Neural progenitor cell (in vitro differentiated cells): ENCODE measurements at regions not wholly inside any gene's neighbourhood (a gene's known extent, or its start where the extent isn't known, plus 50 kb on each side); places are given as distances from the start of the nearest gene placed in this dataset.
"Not testable (repeated sequence)": the region's sequence is repeated elsewhere in the genome, so short reads cannot be mapped to it uniquely, and the experiment has no call there.

Experiments used
- DNase-seq: peaks from one replicate; pipeline ENCODE4 v3.0.0-alpha.2; 2016; ENCODE audit warnings: low spot score
- H2AFZ ChIP-seq: fragments of 200-600 bp; sonication (generic); replicated peaks from 2 replicates; pipeline ENCODE4 v1.6.1; 2016; ENCODE audit warnings: antibody characterized with exemption
- H3F3A ChIP-seq: fragments of 200-600 bp; sonication (generic); 2 replicates; pipeline ENCODE4 v1.6.1; 2016; ENCODE audit warnings: antibody characterized with exemption, low read depth
- H3K27ac ChIP-seq: fragments of 200-600 bp; sonication (generic); 2 replicates; pipeline ENCODE4 v1.5.1; 2016; ENCODE audit warnings: mild to moderate bottlenecking
- H3K27me3 ChIP-seq: fragments of 200-600 bp; sonication (generic); 2 replicates; pipeline ENCODE4 v1.6.1; 2016; ENCODE audit warnings: mild to moderate bottlenecking, moderate library complexity
- H3K36me3 ChIP-seq: fragments of 200-600 bp; sonication (generic); 2 replicates; pipeline ENCODE4 v1.5.1; 2016
- H3K4me1 ChIP-seq: fragments of 200-600 bp; sonication (generic); 2 replicates; pipeline ENCODE4 v1.6.1; 2016; ENCODE audit warnings: mixed run types
- H3K4me2 ChIP-seq: fragments of 200-600 bp; sonication (generic); 2 replicates; pipeline ENCODE4 v1.6.1; 2016
- H3K4me3 ChIP-seq: fragments of 200-600 bp; sonication (generic); 2 replicates; pipeline ENCODE4 v1.5.1; 2016
- H3K79me2 ChIP-seq: fragments of 200-600 bp; sonication (generic); 2 replicates; pipeline ENCODE4 v1.6.1; 2016; ENCODE audit warnings: low read depth
- H3K9ac ChIP-seq: fragments of 200-600 bp; sonication (generic); 2 replicates; pipeline ENCODE4 v1.6.1; 2016
- H3K9me3 ChIP-seq: fragments of 200-600 bp; sonication (generic); 2 replicates; pipeline ENCODE4 v1.5.1; 2016; ENCODE audit warnings: low read depth
- H4K20me1 ChIP-seq: fragments of 200-600 bp; sonication (generic); 2 replicates; pipeline ENCODE4 v1.6.1; 2016; ENCODE audit warnings: low read depth
- H3K27ac Mint-ChIP-seq: 3 replicates; pipeline ENCODE4 v1.8.0; 2021; ENCODE audit warnings: mixed read lengths
- H3K27me3 Mint-ChIP-seq: 2 replicates; pipeline ENCODE4 v1.8.0; 2022; ENCODE audit warnings: low read depth, mild to moderate bottlenecking, inconsistent platforms, moderate library complexity, mixed read lengths; ENCODE audit not compliant: insufficient read depth
- H3K36me3 Mint-ChIP-seq: 3 replicates; pipeline ENCODE4 v1.8.0; 2021; ENCODE audit warnings: mixed read lengths
- H3K4me1 Mint-ChIP-seq: 3 replicates; pipeline ENCODE4 v1.8.0; 2021; ENCODE audit warnings: mixed read lengths
- H3K4me3 Mint-ChIP-seq: 3 replicates; pipeline ENCODE4 v1.8.0; 2021; ENCODE audit warnings: mild to moderate bottlenecking, moderate library complexity, mixed read lengths
- H3K9me3 Mint-ChIP-seq: 3 replicates; pipeline ENCODE4 v1.8.0; 2020; ENCODE audit warnings: mixed read lengths
- EZH2 ChIP-seq: fragments of 200-600 bp; sonication (generic); IDR thresholded peaks from 2 replicates; pipeline ENCODE4 v1.6.1; 2017; ENCODE audit warnings: antibody characterized with exemption, mild to moderate bottlenecking, moderate library complexity
- EZH2phosphoT487 ChIP-seq: fragments of 200-600 bp; sonication (generic); IDR thresholded peaks from 2 replicates; pipeline ENCODE4 v1.6.1; 2017; ENCODE audit warnings: antibody characterized with exemption
- TF ChIP-seq, protein P1 (sequence below): fragments of 200-600 bp; sonication (generic); IDR thresholded peaks from 2 replicates; pipeline ENCODE4 v1.5.1; 2017; ENCODE audit warnings: antibody characterized with exemption, mild to moderate bottlenecking

DNA sequence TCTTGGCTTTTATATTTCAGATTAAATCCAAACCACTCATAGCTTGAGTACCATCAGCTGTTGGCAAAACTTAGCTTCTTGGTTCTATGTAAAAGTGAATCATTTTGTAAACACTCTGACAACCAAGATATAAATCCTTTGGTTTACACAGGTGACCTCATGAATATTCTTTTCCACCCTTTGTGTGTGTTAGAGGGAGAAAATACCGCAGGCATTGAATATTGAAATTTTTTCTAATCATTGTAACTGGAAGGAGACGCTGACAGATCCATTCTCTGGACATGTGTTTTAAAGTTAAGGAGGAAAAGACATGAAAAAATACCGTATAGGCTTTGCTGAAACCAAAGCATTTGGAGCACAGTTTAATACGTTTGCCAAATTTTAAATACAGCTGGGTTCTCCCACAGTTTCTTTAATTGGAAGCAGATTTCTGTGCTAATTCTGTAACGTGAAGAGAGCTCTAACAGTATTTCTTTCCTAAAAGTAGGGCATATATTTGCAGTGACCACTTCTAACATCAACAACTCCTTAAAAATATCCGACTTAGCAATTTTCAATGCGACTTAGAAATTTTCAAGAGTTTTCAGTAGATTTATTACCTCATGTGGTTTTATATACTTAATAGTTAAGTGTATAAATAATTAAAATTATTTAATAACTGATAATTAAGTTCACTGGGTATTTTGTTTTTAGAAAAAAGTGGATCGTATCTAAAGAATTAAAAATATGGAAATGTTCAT lies 388.2 kb downstream of the USP25 start:
- Histone ChIP-seq H3K27ac (no peak overlapping the region), H3K36me3 (no peaks in the 10 kb centered on the region), H3K9ac (no peak overlapping the region), H3K27me3 (no peaks in the 10 kb centered on the region), H3K4me2 (no peak overlapping the region), H3F3A (no peaks in the 10 kb centered on the region), H3K79me2 (no peaks in the 10 kb centered on the region), H3K4me3 (no peak overlapping the region), H3K4me1 (no peaks in the 10 kb centered on the region), H3K9me3 (no peaks in the 10 kb centered on the region), H4K20me1 (no peaks in the 10 kb centered on the region), H2AFZ (no peak overlapping the region)
- Mint-ChIP-seq H3K4me1 (peaks cover 4% of the 10 kb centered on the region), H3K27me3 (no peaks in the 10 kb centered on the region), H3K4me3 (no peak overlapping the region), H3K9me3 (peaks cover 18% of the 10 kb centered on the region), H3K36me3 (no peaks in the 10 kb centered on the region), H3K27ac (peak overlapping the region; percentile 6)
- no peak for DNase-seq
- TF ChIP-seq EZH2phosphoT487 (no peak), EZH2 (no peak)
- TF ChIP-seq, protein P1, sequence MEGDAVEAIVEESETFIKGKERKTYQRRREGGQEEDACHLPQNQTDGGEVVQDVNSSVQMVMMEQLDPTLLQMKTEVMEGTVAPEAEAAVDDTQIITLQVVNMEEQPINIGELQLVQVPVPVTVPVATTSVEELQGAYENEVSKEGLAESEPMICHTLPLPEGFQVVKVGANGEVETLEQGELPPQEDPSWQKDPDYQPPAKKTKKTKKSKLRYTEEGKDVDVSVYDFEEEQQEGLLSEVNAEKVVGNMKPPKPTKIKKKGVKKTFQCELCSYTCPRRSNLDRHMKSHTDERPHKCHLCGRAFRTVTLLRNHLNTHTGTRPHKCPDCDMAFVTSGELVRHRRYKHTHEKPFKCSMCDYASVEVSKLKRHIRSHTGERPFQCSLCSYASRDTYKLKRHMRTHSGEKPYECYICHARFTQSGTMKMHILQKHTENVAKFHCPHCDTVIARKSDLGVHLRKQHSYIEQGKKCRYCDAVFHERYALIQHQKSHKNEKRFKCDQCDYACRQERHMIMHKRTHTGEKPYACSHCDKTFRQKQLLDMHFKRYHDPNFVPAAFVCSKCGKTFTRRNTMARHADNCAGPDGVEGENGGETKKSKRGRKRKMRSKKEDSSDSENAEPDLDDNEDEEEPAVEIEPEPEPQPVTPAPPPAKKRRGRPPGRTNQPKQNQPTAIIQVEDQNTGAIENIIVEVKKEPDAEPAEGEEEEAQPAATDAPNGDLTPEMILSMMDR = no peak

DNA sequence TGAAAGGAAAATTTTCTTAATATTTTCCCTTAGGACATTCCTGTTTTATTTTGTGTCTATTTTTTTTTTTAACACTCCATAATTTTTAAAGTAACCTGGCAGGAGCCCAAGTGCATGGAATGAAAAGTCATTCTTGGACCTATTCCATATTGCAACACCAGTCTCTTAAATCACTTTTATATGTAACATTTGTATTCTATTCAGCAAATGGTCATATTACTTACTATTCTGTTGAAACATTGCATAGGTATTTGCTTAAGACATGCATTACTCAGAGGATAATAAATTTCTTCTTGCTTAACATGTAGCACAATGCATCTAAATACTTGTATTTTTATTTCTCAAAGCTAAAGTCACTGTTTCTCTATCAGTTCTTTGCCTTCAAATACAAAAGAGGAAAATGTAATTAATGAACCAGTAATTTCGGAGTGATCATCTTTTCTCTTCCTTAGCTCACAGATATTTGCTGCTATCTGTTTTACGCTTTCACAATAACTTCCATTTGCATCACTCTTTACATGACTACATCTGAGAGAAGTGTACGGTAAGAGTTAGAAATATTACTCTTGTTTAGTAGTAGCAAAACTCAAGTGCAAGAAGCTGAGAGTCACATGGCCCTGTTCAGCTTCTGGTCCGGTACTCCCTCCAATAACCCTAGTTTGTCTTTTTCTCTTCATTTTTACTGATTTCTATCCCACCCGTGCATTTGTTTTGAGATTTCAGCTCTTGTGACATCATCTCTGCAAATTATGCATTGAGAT lies 394.8 kb downstream of the USP25 start:
- H3K36me3 ChIP-seq = no peaks in the 10 kb centered on the region
- H3K4me1 ChIP-seq = no peaks in the 10 kb centered on the region
- H3K27ac ChIP-seq = no peak overlapping the region
- Mint-ChIP-seq H3K4me3 (no peak overlapping the region), H3K36me3 (no peaks in the 10 kb centered on the region), H3K4me1 (no peaks in the 10 kb centered on the region), H3K27ac (no peak overlapping the region), H3K9me3 (peaks cover 2% of the 10 kb centered on the region), H3K27me3 (no peaks in the 10 kb centered on the region)
- no peak overlapping the region for H3K9ac ChIP-seq
- H3K9me3 ChIP-seq = no peaks in the 10 kb centered on the region
- H3K4me3 ChIP-seq = no peak overlapping the region
- no peaks in the 10 kb centered on the region for H3F3A ChIP-seq
- no peaks in the 10 kb centered on the region for H3K79me2 ChIP-seq
- no peak for TF ChIP-seq EZH2
- TF ChIP-seq, protein P1 = no peak
- no peak for TF ChIP-seq EZH2phosphoT487
- no peak for DNase-seq
- no peaks in the 10 kb centered on the region for H3K27me3 ChIP-seq
- H2AFZ ChIP-seq = no peak overlapping the region
- no peak overlapping the region for H3K4me2 ChIP-seq
- no peaks in the 10 kb centered on the region for H4K20me1 ChIP-seq

DNA sequence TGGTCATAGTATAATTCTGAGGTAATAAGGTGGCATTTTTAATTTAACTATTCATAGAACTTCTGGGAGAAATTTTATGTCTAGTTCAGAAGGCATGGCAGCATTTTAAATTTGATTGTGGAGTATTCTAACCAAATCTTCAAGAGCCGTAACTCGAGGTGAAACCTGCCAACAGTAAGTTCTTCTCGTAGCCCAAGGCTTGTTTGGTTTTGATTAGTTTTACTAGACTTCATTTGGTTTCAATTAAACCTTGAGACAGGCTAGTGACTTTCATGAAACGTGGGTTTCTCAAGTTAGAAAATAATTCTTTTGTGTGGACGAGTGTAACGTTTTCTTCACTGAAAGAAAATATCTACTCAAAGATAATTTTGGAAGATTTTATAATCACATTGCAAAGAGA lies 395.5 kb downstream of the USP25 start:
- H3K4me1 Mint-ChIP-seq = no peaks in the 10 kb centered on the region
- TF ChIP-seq EZH2 (no peak), EZH2phosphoT487 (no peak)
- TF ChIP-seq, protein P1 = no peak
- Histone ChIP-seq H3K9me3 (no peaks in the 10 kb centered on the region), H3K36me3 (no peaks in the 10 kb centered on the region), H3K4me3 (no peak overlapping the region), H4K20me1 (no peaks in the 10 kb centered on the region), H2AFZ (no peak overlapping the region), H3F3A (no peaks in the 10 kb centered on the region), H3K27ac (no peak overlapping the region), H3K27me3 (no peaks in the 10 kb centered on the region), H3K9ac (no peak overlapping the region), H3K4me1 (no peaks in the 10 kb centered on the region), H3K4me2 (no peak overlapping the region), H3K79me2 (no peaks in the 10 kb centered on the region)
- H3K9me3 Mint-ChIP-seq = peaks cover 9% of the 10 kb centered on the region
- H3K27ac Mint-ChIP-seq = no peak overlapping the region
- no peak overlapping the region for H3K4me3 Mint-ChIP-seq
- H3K36me3 Mint-ChIP-seq = no peaks in the 10 kb centered on the region
- no peak for DNase-seq
- H3K27me3 Mint-ChIP-seq = no peaks in the 10 kb centered on the region

DNA sequence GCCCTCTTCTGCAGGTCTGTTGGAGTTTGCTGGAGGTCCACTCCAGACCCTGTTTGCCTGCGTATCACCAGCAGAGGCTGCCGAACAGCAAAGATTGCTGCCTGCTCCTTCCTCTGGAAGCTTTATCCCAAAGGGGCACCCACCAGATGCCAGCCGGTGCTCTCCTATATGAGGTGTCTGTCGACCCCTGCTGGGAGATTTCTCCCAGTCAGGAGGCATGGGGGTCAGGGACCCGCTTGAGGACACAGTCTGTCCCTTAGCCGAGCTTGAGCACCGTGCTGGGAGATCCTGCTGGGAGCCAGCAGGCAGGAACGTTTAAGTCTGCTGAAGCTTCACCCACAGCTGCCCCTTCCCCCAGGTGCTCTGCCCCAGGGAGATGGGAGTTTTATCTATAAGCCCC lies 402.7 kb downstream of the USP25 start:
- H3K9ac ChIP-seq, H3K27ac Mint-ChIP-seq: not testable (repeated sequence)

More for the DNA sequence above, 402.7 kb downstream of the USP25 start:
- not testable (repeated sequence) for H3K27me3 ChIP-seq, H3K27me3 Mint-ChIP-seq, H3K79me2 ChIP-seq, H3F3A ChIP-seq, H3K9me3 ChIP-seq, H3K36me3 Mint-ChIP-seq, H3K4me3 ChIP-seq, DNase-seq, H3K36me3 ChIP-seq, H4K20me1 ChIP-seq, H2AFZ ChIP-seq, H3K4me2 ChIP-seq, H3K4me3 Mint-ChIP-seq, H3K27ac ChIP-seq
- peaks cover 12% of the 10 kb centered on the region for H3K4me1 Mint-ChIP-seq
- peaks cover 36% of the 10 kb centered on the region for H3K9me3 Mint-ChIP-seq
- H3K4me1 ChIP-seq = peaks cover 19% of the 10 kb centered on the region
